ENCODE measurements at regions not wholly inside any gene's neighbourhood (a gene's known extent, or its start where the extent isn't known, plus 50 kb on each side); places are given as distances from the start of the nearest gene placed in this dataset.

DNA sequence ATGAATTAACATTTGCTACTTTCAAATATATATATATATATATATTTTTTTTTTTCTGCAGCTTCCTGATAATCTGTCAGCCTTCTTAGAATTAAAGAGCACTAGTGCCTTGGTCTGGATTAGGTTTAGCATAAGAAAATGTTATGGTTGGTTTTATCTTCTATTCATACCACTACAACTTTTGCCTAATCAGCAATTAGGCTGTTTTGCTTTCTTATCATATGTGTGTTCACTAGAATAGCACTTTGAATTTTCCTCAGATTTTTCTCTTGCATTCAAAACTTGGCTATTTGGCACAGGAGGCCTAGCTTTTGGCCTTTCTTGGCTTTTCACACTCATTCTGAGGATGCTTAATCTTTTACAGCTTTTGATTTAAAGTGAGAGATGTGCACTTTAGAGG is 1468.1 kb downstream of the PCDH9 start:
- Histone ChIP-seq H3K79me2 (ENCODE audit: insufficient read depth, low read length) (no peaks in the 10 kb centered on the region), H3K4me3 (replicated peaks in 1 of 2; ENCODE audit: low read depth in 1 of 2, low read length in 2 of 2) (no peak overlapping the region), H3K36me3 (ENCODE audit: control insufficient read depth in 1 of 2, insufficient read depth in 2 of 2, low read length in 2 of 2) (no peaks in the 10 kb centered on the region), H3K9me3 (ENCODE audit: control insufficient read depth in 1 of 2, insufficient read depth in 1 of 2, low read depth in 1 of 2, low read length in 2 of 2) (no peaks in the 10 kb centered on the region), H3K9me2 (ENCODE audit: insufficient read depth) (no peaks in the 10 kb centered on the region), H3K27me3 (ENCODE audit: insufficient read depth, low read length) (no peaks in the 10 kb centered on the region), H3K4me2 (ENCODE audit: low read length) (no peak overlapping the region), H3K27ac (ENCODE audit: low read depth, low read length) (no peak overlapping the region), H2AFZ (ENCODE audit: low read depth, low read length, poor library complexity, severe bottlenecking) (no peak overlapping the region), H4K20me1 (ENCODE audit: insufficient read depth) (no peaks in the 10 kb centered on the region), H3K9ac (ENCODE audit: low read length) (no peak overlapping the region), H3K4me1 (ENCODE audit: control insufficient read depth in 1 of 2, insufficient read depth in 2 of 2, low read length in 2 of 2) (no peaks in the 10 kb centered on the region)
- ATAC-seq (no peak), DNase-seq (ENCODE audit: low read depth, low spot score) (no peak)
- no TSS peak for BruUV-seq (replicated peaks)
- CTCF ChIA-PET, result no interaction called here
- intact Hi-C loops (cut with micrococcal nuclease), result no loop called here
- POLR2A ChIA-PET, result no interaction called here
- RAD21 ChIA-PET (ENCODE audit: low non-redundant PET in 1 of 2, low total read pairs in 2 of 2, uncharacterized antibody in 2 of 2, unreplicated experiment in 2 of 2), result no interaction called here
- no peak for TF ChIP-seq SP1 (IDR thresholded peaks at IDR 0.05; ENCODE audit: low read depth)

DNA sequence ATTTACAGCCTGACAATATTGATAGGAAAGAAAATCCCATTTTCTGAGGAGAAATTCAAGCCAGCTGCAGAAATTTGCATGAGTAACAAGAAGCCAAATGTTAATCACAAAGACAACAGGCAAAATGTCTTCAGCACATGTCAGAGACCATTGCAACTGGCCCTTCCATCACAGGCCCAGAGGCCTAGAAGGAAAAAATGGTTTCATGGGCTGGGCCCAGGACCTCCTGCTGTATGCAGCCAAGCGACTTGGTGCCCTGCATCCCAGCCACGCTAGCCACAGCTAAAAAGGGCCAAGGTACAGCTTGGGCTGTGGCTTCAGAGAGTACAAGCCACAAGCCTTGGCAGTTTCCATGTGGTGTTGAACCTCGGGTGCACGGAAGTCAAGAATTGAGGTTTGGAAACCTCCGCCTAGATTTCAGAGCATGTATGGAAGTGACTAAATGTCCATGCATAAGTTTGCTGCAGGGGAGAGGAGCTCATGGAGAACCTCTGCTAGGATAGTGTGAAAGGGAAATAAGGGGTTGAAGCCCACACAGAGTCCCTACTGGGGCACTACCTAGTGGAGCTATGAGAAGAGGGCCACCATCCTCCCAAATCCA is 1474.0 kb downstream of the PCDH9 start:
- ChIA-PET CTCF (no interaction called here), RAD21 (ENCODE audit: low non-redundant PET in 1 of 2, low total read pairs in 2 of 2, uncharacterized antibody in 2 of 2, unreplicated experiment in 2 of 2) (interaction anchor here in 1 of 2 experiments (0.6 kb wide), 1 partner anchor 1130 kb away, joined by 3 read pairs; no protein-coding TSS in a partner anchor), POLR2A (no interaction called here)
- no peaks in the 10 kb centered on the region for H3K9me2 ChIP-seq (ENCODE audit: insufficient read depth)
- no peak overlapping the region for H3K9ac ChIP-seq (ENCODE audit: low read length)
- no peaks in the 10 kb centered on the region for H3K9me3 ChIP-seq (ENCODE audit: control insufficient read depth in 1 of 2, insufficient read depth in 1 of 2, low read depth in 1 of 2, low read length in 2 of 2)
- no peaks in the 10 kb centered on the region for H3K79me2 ChIP-seq (ENCODE audit: insufficient read depth, low read length)
- BruUV-seq (replicated peaks), result no TSS peak
- DNase-seq (ENCODE audit: low read depth, low spot score), result no peak
- ATAC-seq, result no peak
- no peaks in the 10 kb centered on the region for H3K36me3 ChIP-seq (ENCODE audit: control insufficient read depth in 1 of 2, insufficient read depth in 2 of 2, low read length in 2 of 2)
- no peaks in the 10 kb centered on the region for H3K4me1 ChIP-seq (ENCODE audit: control insufficient read depth in 1 of 2, insufficient read depth in 2 of 2, low read length in 2 of 2)
- H2AFZ ChIP-seq (ENCODE audit: low read depth, low read length, poor library complexity, severe bottlenecking), result no peak overlapping the region
- no peak overlapping the region for H3K4me3 ChIP-seq (replicated peaks in 1 of 2; ENCODE audit: low read depth in 1 of 2, low read length in 2 of 2)
- no peaks in the 10 kb centered on the region for H4K20me1 ChIP-seq (ENCODE audit: insufficient read depth)
- H3K4me2 ChIP-seq (ENCODE audit: low read length), result no peak overlapping the region
- H3K27ac ChIP-seq (ENCODE audit: low read depth, low read length), result no peak overlapping the region
- H3K27me3 ChIP-seq (ENCODE audit: insufficient read depth, low read length), result no peaks in the 10 kb centered on the region
- intact Hi-C loops (cut with micrococcal nuclease), result no loop called here
- TF ChIP-seq CBX3 (IDR thresholded peaks at IDR 0.05; ENCODE audit: low read depth) (no peak), SP1 (IDR thresholded peaks at IDR 0.05; ENCODE audit: low read depth) (no peak), JUND (IDR thresholded peaks at IDR 0.05) (no peak), ZNF274 (IDR thresholded peaks at IDR 0.05; ENCODE audit: low read depth, low read length) (no peak), SRF (IDR thresholded peaks at IDR 0.05; ENCODE audit: low read depth) (no peak), EZH2 (IDR thresholded peaks at IDR 0.05) (no peak), EGR1 (IDR thresholded peaks at IDR 0.05; ENCODE audit: low read depth) (no peak), ELF1 (IDR thresholded peaks at IDR 0.05; ENCODE audit: borderline replicate concordance, low read depth) (no peak), FOSL1 (IDR thresholded peaks at IDR 0.05; ENCODE audit: low read depth) (no peak)
- TF ChIP-seq, protein P1, sequence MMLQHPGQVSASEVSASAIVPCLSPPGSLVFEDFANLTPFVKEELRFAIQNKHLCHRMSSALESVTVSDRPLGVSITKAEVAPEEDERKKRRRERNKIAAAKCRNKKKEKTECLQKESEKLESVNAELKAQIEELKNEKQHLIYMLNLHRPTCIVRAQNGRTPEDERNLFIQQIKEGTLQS (IDR thresholded peaks at IDR 0.05), result no peak
- TF ChIP-seq, protein P2, sequence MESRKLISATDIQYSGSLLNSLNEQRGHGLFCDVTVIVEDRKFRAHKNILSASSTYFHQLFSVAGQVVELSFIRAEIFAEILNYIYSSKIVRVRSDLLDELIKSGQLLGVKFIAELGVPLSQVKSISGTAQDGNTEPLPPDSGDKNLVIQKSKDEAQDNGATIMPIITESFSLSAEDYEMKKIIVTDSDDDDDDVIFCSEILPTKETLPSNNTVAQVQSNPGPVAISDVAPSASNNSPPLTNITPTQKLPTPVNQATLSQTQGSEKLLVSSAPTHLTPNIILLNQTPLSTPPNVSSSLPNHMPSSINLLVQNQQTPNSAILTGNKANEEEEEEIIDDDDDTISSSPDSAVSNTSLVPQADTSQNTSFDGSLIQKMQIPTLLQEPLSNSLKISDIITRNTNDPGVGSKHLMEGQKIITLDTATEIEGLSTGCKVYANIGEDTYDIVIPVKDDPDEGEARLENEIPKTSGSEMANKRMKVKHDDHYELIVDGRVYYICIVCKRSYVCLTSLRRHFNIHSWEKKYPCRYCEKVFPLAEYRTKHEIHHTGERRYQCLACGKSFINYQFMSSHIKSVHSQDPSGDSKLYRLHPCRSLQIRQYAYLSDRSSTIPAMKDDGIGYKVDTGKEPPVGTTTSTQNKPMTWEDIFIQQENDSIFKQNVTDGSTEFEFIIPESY (IDR thresholded peaks at IDR 0.05; ENCODE audit: extremely low read depth, insufficient replicate concordance, low read length), result no peak
- TF ChIP-seq, protein P3, sequence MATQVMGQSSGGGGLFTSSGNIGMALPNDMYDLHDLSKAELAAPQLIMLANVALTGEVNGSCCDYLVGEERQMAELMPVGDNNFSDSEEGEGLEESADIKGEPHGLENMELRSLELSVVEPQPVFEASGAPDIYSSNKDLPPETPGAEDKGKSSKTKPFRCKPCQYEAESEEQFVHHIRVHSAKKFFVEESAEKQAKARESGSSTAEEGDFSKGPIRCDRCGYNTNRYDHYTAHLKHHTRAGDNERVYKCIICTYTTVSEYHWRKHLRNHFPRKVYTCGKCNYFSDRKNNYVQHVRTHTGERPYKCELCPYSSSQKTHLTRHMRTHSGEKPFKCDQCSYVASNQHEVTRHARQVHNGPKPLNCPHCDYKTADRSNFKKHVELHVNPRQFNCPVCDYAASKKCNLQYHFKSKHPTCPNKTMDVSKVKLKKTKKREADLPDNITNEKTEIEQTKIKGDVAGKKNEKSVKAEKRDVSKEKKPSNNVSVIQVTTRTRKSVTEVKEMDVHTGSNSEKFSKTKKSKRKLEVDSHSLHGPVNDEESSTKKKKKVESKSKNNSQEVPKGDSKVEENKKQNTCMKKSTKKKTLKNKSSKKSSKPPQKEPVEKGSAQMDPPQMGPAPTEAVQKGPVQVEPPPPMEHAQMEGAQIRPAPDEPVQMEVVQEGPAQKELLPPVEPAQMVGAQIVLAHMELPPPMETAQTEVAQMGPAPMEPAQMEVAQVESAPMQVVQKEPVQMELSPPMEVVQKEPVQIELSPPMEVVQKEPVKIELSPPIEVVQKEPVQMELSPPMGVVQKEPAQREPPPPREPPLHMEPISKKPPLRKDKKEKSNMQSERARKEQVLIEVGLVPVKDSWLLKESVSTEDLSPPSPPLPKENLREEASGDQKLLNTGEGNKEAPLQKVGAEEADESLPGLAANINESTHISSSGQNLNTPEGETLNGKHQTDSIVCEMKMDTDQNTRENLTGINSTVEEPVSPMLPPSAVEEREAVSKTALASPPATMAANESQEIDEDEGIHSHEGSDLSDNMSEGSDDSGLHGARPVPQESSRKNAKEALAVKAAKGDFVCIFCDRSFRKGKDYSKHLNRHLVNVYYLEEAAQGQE (IDR thresholded peaks at IDR 0.05; ENCODE audit: low read depth), result no peak
- TF ChIP-seq, protein P4, sequence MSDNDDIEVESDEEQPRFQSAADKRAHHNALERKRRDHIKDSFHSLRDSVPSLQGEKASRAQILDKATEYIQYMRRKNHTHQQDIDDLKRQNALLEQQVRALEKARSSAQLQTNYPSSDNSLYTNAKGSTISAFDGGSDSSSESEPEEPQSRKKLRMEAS (IDR thresholded peaks at IDR 0.05), result no peak

All from HCT116 (cell line).